Panc1 (cell line): ENCODE measurements at regions not wholly inside any gene's neighbourhood (a gene's known extent, or its start where the extent isn't known, plus 50 kb on each side); places are given as distances from the start of the nearest gene placed in this dataset.

Source experiments
- TF ChIP-seq, protein P1 (sequence below): fragments of 450-650 bp; IDR thresholded peaks from 2 replicates; pipeline ENCODE4 v1.5.1; 2017; ENCODE audit warnings: mild to moderate bottlenecking
- TF ChIP-seq, protein P2 (sequence below), 2 experiments: IDR thresholded peaks; 2 replicates each; pipeline ENCODE4 v1.6.1; 2011 to 2012; ENCODE audit warnings: low read depth in 2 of 2, control low read depth in 1 of 2, low read length in 1 of 2, mild to moderate bottlenecking in 1 of 2, moderate library complexity in 1 of 2; ENCODE audit not compliant: insufficient read depth in 1 of 2

DNA sequence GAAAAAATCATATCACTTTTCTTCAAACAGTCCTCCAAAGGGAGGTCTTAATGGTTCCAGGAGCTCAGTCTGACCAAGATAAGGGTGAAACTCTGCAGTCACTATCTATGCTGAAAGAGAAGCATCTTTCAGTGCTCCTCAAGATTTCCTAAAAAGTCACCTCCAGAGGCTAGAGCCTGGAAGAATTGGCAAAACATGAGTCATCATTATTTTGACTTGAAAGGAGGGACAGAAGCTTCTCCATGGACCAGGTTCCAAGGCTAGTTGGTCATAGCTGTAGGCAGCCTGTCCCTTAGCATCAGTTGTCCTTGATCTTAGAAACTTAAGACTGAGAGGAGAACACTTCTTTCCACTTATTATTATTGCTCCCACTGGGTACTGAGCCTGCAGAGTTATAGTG is 219.0 kb upstream of the ASIC2 start:
- TF ChIP-seq, protein P1, sequence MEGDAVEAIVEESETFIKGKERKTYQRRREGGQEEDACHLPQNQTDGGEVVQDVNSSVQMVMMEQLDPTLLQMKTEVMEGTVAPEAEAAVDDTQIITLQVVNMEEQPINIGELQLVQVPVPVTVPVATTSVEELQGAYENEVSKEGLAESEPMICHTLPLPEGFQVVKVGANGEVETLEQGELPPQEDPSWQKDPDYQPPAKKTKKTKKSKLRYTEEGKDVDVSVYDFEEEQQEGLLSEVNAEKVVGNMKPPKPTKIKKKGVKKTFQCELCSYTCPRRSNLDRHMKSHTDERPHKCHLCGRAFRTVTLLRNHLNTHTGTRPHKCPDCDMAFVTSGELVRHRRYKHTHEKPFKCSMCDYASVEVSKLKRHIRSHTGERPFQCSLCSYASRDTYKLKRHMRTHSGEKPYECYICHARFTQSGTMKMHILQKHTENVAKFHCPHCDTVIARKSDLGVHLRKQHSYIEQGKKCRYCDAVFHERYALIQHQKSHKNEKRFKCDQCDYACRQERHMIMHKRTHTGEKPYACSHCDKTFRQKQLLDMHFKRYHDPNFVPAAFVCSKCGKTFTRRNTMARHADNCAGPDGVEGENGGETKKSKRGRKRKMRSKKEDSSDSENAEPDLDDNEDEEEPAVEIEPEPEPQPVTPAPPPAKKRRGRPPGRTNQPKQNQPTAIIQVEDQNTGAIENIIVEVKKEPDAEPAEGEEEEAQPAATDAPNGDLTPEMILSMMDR, result no peak
- TF ChIP-seq, protein P2, sequence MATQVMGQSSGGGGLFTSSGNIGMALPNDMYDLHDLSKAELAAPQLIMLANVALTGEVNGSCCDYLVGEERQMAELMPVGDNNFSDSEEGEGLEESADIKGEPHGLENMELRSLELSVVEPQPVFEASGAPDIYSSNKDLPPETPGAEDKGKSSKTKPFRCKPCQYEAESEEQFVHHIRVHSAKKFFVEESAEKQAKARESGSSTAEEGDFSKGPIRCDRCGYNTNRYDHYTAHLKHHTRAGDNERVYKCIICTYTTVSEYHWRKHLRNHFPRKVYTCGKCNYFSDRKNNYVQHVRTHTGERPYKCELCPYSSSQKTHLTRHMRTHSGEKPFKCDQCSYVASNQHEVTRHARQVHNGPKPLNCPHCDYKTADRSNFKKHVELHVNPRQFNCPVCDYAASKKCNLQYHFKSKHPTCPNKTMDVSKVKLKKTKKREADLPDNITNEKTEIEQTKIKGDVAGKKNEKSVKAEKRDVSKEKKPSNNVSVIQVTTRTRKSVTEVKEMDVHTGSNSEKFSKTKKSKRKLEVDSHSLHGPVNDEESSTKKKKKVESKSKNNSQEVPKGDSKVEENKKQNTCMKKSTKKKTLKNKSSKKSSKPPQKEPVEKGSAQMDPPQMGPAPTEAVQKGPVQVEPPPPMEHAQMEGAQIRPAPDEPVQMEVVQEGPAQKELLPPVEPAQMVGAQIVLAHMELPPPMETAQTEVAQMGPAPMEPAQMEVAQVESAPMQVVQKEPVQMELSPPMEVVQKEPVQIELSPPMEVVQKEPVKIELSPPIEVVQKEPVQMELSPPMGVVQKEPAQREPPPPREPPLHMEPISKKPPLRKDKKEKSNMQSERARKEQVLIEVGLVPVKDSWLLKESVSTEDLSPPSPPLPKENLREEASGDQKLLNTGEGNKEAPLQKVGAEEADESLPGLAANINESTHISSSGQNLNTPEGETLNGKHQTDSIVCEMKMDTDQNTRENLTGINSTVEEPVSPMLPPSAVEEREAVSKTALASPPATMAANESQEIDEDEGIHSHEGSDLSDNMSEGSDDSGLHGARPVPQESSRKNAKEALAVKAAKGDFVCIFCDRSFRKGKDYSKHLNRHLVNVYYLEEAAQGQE (IDR thresholded peaks at IDR 0.05; ENCODE audit: insufficient read depth in 1 of 2, low read depth in 2 of 2, low read length in 1 of 2), result no peak
